Peyer's patch (tissue), 4 donors: ENCODE measurements at regions not wholly inside any gene's neighbourhood (a gene's known extent, or its start where the extent isn't known, plus 50 kb on each side); places are given as distances from the start of the nearest gene placed in this dataset.

ENCODE experiments used
- CTCF ChIP-seq, 6 experiments: fragments of 450-650 bp in 4 of 6; fragments of 200-600 bp in 2 of 6; sonication (generic) in 1 of 6; IDR thresholded peaks; one replicate each; pipeline ENCODE4 v1.5.1; 2017 to 2019; ENCODE audit warnings: antibody characterized with exemption in 6 of 6, mild to moderate bottlenecking in 3 of 6, moderate library complexity in 1 of 6
- POLR2A ChIP-seq, 2 donors: fragments of 450-650 bp; IDR thresholded peaks; one replicate each; pipeline ENCODE4 v1.5.1; 2017; ENCODE audit warnings: antibody characterized with exemption in 2 of 2, mild to moderate bottlenecking in 2 of 2, moderate library complexity in 2 of 2

DNA sequence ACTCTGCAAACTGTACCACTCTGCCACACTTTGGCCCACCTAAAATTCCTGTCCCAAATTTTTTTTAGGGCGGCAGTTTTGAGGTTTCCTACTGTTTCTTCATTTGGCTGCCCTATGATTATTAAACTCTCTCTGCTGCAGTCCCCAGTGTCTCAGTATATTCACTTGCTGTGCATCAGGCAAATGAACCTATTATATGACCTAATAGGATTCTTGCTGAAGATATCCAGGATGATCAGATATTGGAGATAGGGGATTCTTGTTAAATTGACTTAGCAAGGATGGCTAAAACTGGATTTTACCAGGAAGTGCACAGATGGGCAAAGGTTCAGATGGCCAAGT, 410.8 kb upstream of the DDI1 start:
- no peak for TF ChIP-seq CTCF (IDR thresholded peaks at IDR 0.05)
- no peak for TF ChIP-seq POLR2A (IDR thresholded peaks at IDR 0.05)
